ENCODE measurements at regions not wholly inside any gene's neighbourhood (a gene's known extent, or its start where the extent isn't known, plus 50 kb on each side); places are given as distances from the start of the nearest gene placed in this dataset.
A peak's percentile ranks its signal among the peaks of the same experiment; 100 is the strongest.

- 0 out of 2 replicates have a peak, but pooled peaks cover 3% of the 10 kb centered on the region for H3K4me1 ChIP-seq (ENCODE audit: control insufficient read depth, insufficient read depth, low read length)
- H3K27me3 ChIP-seq (ENCODE audit: control insufficient read depth, insufficient read depth, low read length): no peaks in the 10 kb centered on the region
- no peak overlapping the region for H3K4me3 ChIP-seq (ENCODE audit: low read depth, low read length)
- H3K9me3 ChIP-seq (ENCODE audit: control insufficient read depth, insufficient read depth, low read length): peaks cover 30% of the 10 kb centered on the region
- no peaks in the 10 kb centered on the region for H3K36me3 ChIP-seq (ENCODE audit: control insufficient read depth, insufficient read depth, low read length)
- no peak overlapping the region for H3K27ac ChIP-seq (ENCODE audit: low read depth, low read length)
- no peak overlapping the region for H3K9ac ChIP-seq (ENCODE audit: low read depth, low read length)
Measured at GRCh38 chr3:70539908-70540307, 227.5 kb upstream of the MDFIC2 start.

- Histone ChIP-seq H3K9ac (ENCODE audit: low read depth, low read length) (no peak overlapping the region), H3K9me3 (ENCODE audit: control insufficient read depth, insufficient read depth, low read length) (no peaks in the 10 kb centered on the region; the same call in 1 of the 2 replicates), H3K4me3 (ENCODE audit: low read depth, low read length) (no peak overlapping the region), H3K27me3 (ENCODE audit: control insufficient read depth, insufficient read depth, low read length) (peaks cover 17% of the 10 kb centered on the region; the same call in 1 of the 2 replicates), H3K27ac (ENCODE audit: low read depth, low read length) (peak overlapping the region; percentile 52), H3K4me1 (ENCODE audit: control insufficient read depth, insufficient read depth, low read length) (peaks cover 42% of the 10 kb centered on the region), H3K36me3 (ENCODE audit: control insufficient read depth, insufficient read depth, low read length) (no peaks in the 10 kb centered on the region)
Measured at GRCh38 chr3:70532806-70533205, 220.4 kb upstream of the MDFIC2 start.

GRCh38 chr3:70531838-70532489 lies 219.5 kb upstream of the MDFIC2 start:
- no peak overlapping the region for H3K4me3 ChIP-seq (ENCODE audit: low read depth, low read length)
- H3K9me3 ChIP-seq (ENCODE audit: control insufficient read depth, insufficient read depth, low read length): no peaks in the 10 kb centered on the region; the same call in 1 of the 2 replicates
- H3K27me3 ChIP-seq (ENCODE audit: control insufficient read depth, insufficient read depth, low read length): peaks cover 17% of the 10 kb centered on the region; the same call in 1 of the 2 replicates
- H3K36me3 ChIP-seq (ENCODE audit: control insufficient read depth, insufficient read depth, low read length): no peaks in the 10 kb centered on the region
- no peak overlapping the region for H3K27ac ChIP-seq (ENCODE audit: low read depth, low read length)
- peaks cover 50% of the 10 kb centered on the region for H3K4me1 ChIP-seq (ENCODE audit: control insufficient read depth, insufficient read depth, low read length)
- H3K9ac ChIP-seq (ENCODE audit: low read depth, low read length): no peak overlapping the region

- H3K27me3 ChIP-seq (ENCODE audit: control insufficient read depth, insufficient read depth, low read length): peaks cover 17% of the 10 kb centered on the region; the same call in 1 of the 2 replicates
- no peak overlapping the region for H3K9ac ChIP-seq (ENCODE audit: low read depth, low read length)
- H3K9me3 ChIP-seq (ENCODE audit: control insufficient read depth, insufficient read depth, low read length): no peaks in the 10 kb centered on the region
- no peaks in the 10 kb centered on the region for H3K36me3 ChIP-seq (ENCODE audit: control insufficient read depth, insufficient read depth, low read length)
- peaks cover 54% of the 10 kb centered on the region for H3K4me1 ChIP-seq (ENCODE audit: control insufficient read depth, insufficient read depth, low read length)
- H3K4me3 ChIP-seq (ENCODE audit: low read depth, low read length): no peak overlapping the region
- no peak overlapping the region for H3K27ac ChIP-seq (ENCODE audit: low read depth, low read length)
Measured at GRCh38 chr3:70531063-70531657, 218.7 kb upstream of the MDFIC2 start.

GRCh38 chr3:70530626-70531025 lies 218.2 kb upstream of the MDFIC2 start:
- H3K9me3 ChIP-seq (ENCODE audit: control insufficient read depth, insufficient read depth, low read length): no peaks in the 10 kb centered on the region
- peaks cover 17% of the 10 kb centered on the region; the same call in 1 of the 2 replicates for H3K27me3 ChIP-seq (ENCODE audit: control insufficient read depth, insufficient read depth, low read length)
- H3K36me3 ChIP-seq (ENCODE audit: control insufficient read depth, insufficient read depth, low read length): no peaks in the 10 kb centered on the region
- no peak overlapping the region for H3K9ac ChIP-seq (ENCODE audit: low read depth, low read length)
- H3K4me1 ChIP-seq (ENCODE audit: control insufficient read depth, insufficient read depth, low read length): peaks cover 54% of the 10 kb centered on the region
- no peak overlapping the region for H3K27ac ChIP-seq (ENCODE audit: low read depth, low read length)
- no peak overlapping the region for H3K4me3 ChIP-seq (ENCODE audit: low read depth, low read length)

GRCh38 chr3:70527026-70527425 lies 214.6 kb upstream of the MDFIC2 start:
- no peak overlapping the region for H3K4me3 ChIP-seq (ENCODE audit: low read depth, low read length)
- no peak overlapping the region for H3K9ac ChIP-seq (ENCODE audit: low read depth, low read length)

GRCh38 chr3:70519913-70520659 lies 207.6 kb upstream of the MDFIC2 start:
- peaks cover 16% of the 10 kb centered on the region for H3K4me1 ChIP-seq (ENCODE audit: control insufficient read depth, insufficient read depth, low read length)
- no peaks in the 10 kb centered on the region for H3K36me3 ChIP-seq (ENCODE audit: control insufficient read depth, insufficient read depth, low read length)
- H3K9me3 ChIP-seq (ENCODE audit: control insufficient read depth, insufficient read depth, low read length): no peaks in the 10 kb centered on the region
- no peak overlapping the region for H3K9ac ChIP-seq (ENCODE audit: low read depth, low read length)
- H3K27me3 ChIP-seq (ENCODE audit: control insufficient read depth, insufficient read depth, low read length): no peaks in the 10 kb centered on the region
- no peak overlapping the region for H3K4me3 ChIP-seq (ENCODE audit: low read depth, low read length)
- peak overlapping the region; percentile 39 for H3K27ac ChIP-seq (ENCODE audit: low read depth, low read length)

More at GRCh38 chr3:70527026-70527425, 214.6 kb upstream of the MDFIC2 start:
- H3K27ac ChIP-seq (ENCODE audit: low read depth, low read length): no peak overlapping the region
- no peaks in the 10 kb centered on the region for H3K9me3 ChIP-seq (ENCODE audit: control insufficient read depth, insufficient read depth, low read length)
- no peaks in the 10 kb centered on the region for H3K36me3 ChIP-seq (ENCODE audit: control insufficient read depth, insufficient read depth, low read length)
- peaks cover 5% of the 10 kb centered on the region; the same call in 1 of the 2 replicates for H3K27me3 ChIP-seq (ENCODE audit: control insufficient read depth, insufficient read depth, low read length)
- H3K4me1 ChIP-seq (ENCODE audit: control insufficient read depth, insufficient read depth, low read length): peaks cover 32% of the 10 kb centered on the region

- no peaks in the 10 kb centered on the region for H3K27me3 ChIP-seq (ENCODE audit: control insufficient read depth, insufficient read depth, low read length)
- no peak overlapping the region for H3K27ac ChIP-seq (ENCODE audit: low read depth, low read length)
- H3K4me1 ChIP-seq (ENCODE audit: control insufficient read depth, insufficient read depth, low read length): peaks cover 16% of the 10 kb centered on the region
- H3K36me3 ChIP-seq (ENCODE audit: control insufficient read depth, insufficient read depth, low read length): no peaks in the 10 kb centered on the region
- H3K9ac ChIP-seq (ENCODE audit: low read depth, low read length): no peak overlapping the region
- no peak overlapping the region for H3K4me3 ChIP-seq (ENCODE audit: low read depth, low read length)
- no peaks in the 10 kb centered on the region for H3K9me3 ChIP-seq (ENCODE audit: control insufficient read depth, insufficient read depth, low read length)
Measured at GRCh38 chr3:70519026-70519425, 206.6 kb upstream of the MDFIC2 start.

- peaks cover 16% of the 10 kb centered on the region for H3K4me1 ChIP-seq (ENCODE audit: control insufficient read depth, insufficient read depth, low read length)
- H3K27ac ChIP-seq (ENCODE audit: low read depth, low read length): no peak overlapping the region
- H3K4me3 ChIP-seq (ENCODE audit: low read depth, low read length): no peak overlapping the region
- no peaks in the 10 kb centered on the region for H3K27me3 ChIP-seq (ENCODE audit: control insufficient read depth, insufficient read depth, low read length)
- no peaks in the 10 kb centered on the region for H3K9me3 ChIP-seq (ENCODE audit: control insufficient read depth, insufficient read depth, low read length)
- H3K9ac ChIP-seq (ENCODE audit: low read depth, low read length): no peak overlapping the region
- no peaks in the 10 kb centered on the region for H3K36me3 ChIP-seq (ENCODE audit: control insufficient read depth, insufficient read depth, low read length)
Measured at GRCh38 chr3:70518356-70518755, 205.9 kb upstream of the MDFIC2 start.

- Histone ChIP-seq H3K4me1 (ENCODE audit: control insufficient read depth, insufficient read depth, low read length) (peaks cover 16% of the 10 kb centered on the region), H3K36me3 (ENCODE audit: control insufficient read depth, insufficient read depth, low read length) (no peaks in the 10 kb centered on the region), H3K9me3 (ENCODE audit: control insufficient read depth, insufficient read depth, low read length) (no peaks in the 10 kb centered on the region), H3K4me3 (ENCODE audit: low read depth, low read length) (no peak overlapping the region), H3K27me3 (ENCODE audit: control insufficient read depth, insufficient read depth, low read length) (no peaks in the 10 kb centered on the region), H3K9ac (ENCODE audit: low read depth, low read length) (no peak overlapping the region), H3K27ac (ENCODE audit: low read depth, low read length) (no peak overlapping the region)
Measured at GRCh38 chr3:70517124-70517890, 204.9 kb upstream of the MDFIC2 start.
